GM18868 (cell line): ENCODE measurements at regions not wholly inside any gene's neighbourhood (a gene's known extent, or its start where the extent isn't known, plus 50 kb on each side); places are given as distances from the start of the nearest gene placed in this dataset.

ENCODE experiments used
- ATAC-seq: cut with Tn5 transposase; IDR thresholded peaks from one replicate; pipeline ENCODE4 v1.9.1; 2021; ENCODE audit warnings: mild to moderate bottlenecking, moderate library complexity; ENCODE audit not compliant: unreplicated experiment

- no peak for ATAC-seq
Measured at GRCh38 chr11:103530257-103530656, 421.0 kb downstream of the DYNC2H1 start.

- ATAC-seq = no peak
Measured at GRCh38 chr11:103532133-103532788, 423.0 kb downstream of the DYNC2H1 start.

- ATAC-seq = no peak
Measured at GRCh38 chr11:103534191-103534590, 425.0 kb downstream of the DYNC2H1 start.

- no peak for ATAC-seq
Measured at GRCh38 chr11:103534959-103535358, 425.7 kb downstream of the DYNC2H1 start.

GRCh38 chr11:103536335-103536722, 427.1 kb downstream of the DYNC2H1 start:
- no peak for ATAC-seq

GRCh38 chr11:103537904-103538502, 428.8 kb downstream of the DYNC2H1 start:
- no peak for ATAC-seq

GRCh38 chr11:103539166-103539565, 429.9 kb downstream of the DYNC2H1 start:
- ATAC-seq = no peak

GRCh38 chr11:103541186-103541795, 432.1 kb downstream of the DYNC2H1 start:
- no peak for ATAC-seq

- ATAC-seq = no peak
Measured at GRCh38 chr11:103542851-103543250, 433.6 kb downstream of the DYNC2H1 start.

GRCh38 chr11:103543456-103543855, 434.2 kb downstream of the DYNC2H1 start:
- no peak for ATAC-seq

GRCh38 chr11:103544874-103545273, 435.6 kb downstream of the DYNC2H1 start:
- no peak for ATAC-seq

GRCh38 chr11:103545551-103545950, 436.3 kb downstream of the DYNC2H1 start:
- no peak for ATAC-seq

- ATAC-seq = no peak
Measured at GRCh38 chr11:103546236-103546635, 437.0 kb downstream of the DYNC2H1 start.

GRCh38 chr11:103547024-103547423, 437.8 kb downstream of the DYNC2H1 start:
- ATAC-seq = no peak

GRCh38 chr11:103547691-103548090, 438.5 kb downstream of the DYNC2H1 start:
- ATAC-seq = no peak

- ATAC-seq = no peak
Measured at GRCh38 chr11:103548838-103549237, 439.6 kb downstream of the DYNC2H1 start.

GRCh38 chr11:103550811-103551210, 441.6 kb downstream of the DYNC2H1 start:
- ATAC-seq = no peak

GRCh38 chr11:103552086-103552485, 442.9 kb downstream of the DYNC2H1 start:
- ATAC-seq = no peak

- ATAC-seq = no peak
Measured at GRCh38 chr11:103556171-103556570, 446.9 kb downstream of the DYNC2H1 start.

- ATAC-seq = no peak
Measured at GRCh38 chr11:103566116-103566515, 456.9 kb downstream of the DYNC2H1 start.

GRCh38 chr11:103581760-103582159, 454.7 kb upstream of the DDI1 start:
- no peak for ATAC-seq

- no peak for ATAC-seq
Measured at GRCh38 chr11:103582351-103582909, 454.0 kb upstream of the DDI1 start.
